Activated T-helper 1 cell treated with anti-CD3 and anti-CD28 coated beads, Interleukin-2, amount 50 U/mL, for 16 hours (primary cell): ENCODE measurements at regions not wholly inside any gene's neighbourhood (a gene's known extent, or its start where the extent isn't known, plus 50 kb on each side); places are given as distances from the start of the nearest gene placed in this dataset.
"Not testable (repeated sequence)": the region's sequence is repeated elsewhere in the genome, so short reads cannot be mapped to it uniquely, and the experiment has no call there.

Experiments
- DNase-seq, 2 donors: peaks; one replicate each; pipeline ENCODE4 v3.0.0-alpha.2; 2020; ENCODE audit warnings: low read depth in 1 of 2, low spot score in 1 of 2

DNA sequence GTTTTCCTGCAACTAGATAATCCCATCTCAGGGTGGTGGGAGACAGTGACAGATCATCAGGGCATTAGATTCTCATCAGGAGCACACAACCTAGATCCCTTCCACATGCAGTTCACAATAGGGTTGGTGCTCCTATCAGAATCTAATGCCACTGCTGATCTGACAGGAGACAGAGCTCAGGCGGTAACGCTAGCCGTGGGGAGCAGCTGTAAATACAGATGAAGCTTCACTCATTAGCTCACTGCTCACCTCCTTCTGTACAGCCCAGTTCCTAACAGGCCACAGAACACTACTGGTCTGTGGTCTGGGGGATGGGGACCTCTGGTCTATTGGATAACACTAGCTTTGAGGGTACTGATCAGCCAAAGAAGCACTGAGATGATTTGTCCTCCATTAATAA, 66.6 kb upstream of the ZNF195 start:
- not testable (repeated sequence) for DNase-seq

DNA sequence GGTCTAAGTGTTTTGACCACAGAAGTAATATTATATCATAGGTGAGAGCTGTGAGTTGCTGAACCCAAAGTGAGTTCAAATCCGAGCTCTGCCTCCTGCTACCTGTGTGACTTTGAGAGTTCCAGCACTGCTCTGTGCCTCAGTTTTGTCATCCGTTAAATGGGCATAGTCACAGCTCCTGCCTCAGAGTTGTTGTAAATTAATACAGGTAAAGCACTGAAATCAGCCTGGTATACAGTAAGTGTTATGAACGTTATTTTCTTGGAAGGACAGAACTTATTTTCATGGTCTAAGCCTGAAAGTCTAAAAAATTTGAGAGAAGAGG, 65.4 kb upstream of the ZNF195 start:
- not testable (repeated sequence) for DNase-seq

DNA sequence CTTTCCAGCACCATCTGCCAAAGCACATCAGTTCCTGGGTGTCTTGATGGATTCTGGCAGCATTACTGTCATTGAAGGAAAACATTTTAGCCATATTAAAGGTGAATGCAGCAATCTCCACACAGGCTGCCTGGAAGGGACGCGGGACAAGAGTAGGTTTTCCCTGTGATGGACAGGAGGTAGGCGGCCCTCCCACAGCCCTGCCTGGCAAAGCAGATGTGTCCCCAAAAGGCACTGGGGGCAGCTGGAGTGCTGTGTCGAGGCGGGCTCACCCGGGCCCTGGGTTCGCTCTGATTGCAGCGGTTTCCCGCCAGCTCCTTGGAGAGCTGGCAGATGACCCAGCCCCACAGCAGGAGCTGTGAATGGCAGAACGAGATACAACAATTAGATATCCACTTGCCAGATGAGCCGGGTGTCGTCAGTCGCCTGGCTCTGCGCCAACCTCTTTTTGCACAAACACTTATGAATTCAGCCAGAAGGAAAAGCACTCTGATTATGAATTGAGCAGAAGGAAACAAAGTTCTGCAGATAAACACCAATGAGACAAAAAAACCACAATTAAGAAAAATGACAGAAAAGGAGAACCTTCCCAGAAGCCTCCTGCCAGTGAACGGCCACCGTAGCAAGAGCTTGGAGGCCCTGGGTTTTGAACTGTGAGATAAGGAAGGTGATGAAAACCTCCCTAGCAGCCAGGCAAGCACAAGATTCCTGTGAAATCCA, 64.9 kb upstream of the ZNF195 start:
- DNase-seq, result not testable (repeated sequence)

DNA sequence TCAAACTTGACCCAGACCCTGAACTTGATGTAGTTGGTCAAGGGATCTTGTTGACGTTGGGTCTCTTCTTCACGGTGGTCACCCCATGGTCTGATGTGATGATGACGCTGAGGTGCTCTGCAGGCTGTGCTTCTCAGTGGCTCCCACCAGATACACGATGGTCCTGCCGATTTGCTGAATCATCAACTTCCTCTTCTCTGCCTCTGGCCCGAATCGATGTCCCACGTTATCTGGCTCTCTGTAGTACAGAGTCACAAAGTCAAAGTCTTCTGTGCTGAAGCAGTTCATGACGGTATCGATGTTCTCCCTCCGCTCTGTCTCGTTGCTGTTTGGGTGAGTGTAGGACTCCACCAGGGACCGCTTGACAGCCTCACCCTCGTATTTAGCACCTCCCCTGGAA, 58.5 kb upstream of the ZNF195 start:
- not testable (repeated sequence) for DNase-seq

DNA sequence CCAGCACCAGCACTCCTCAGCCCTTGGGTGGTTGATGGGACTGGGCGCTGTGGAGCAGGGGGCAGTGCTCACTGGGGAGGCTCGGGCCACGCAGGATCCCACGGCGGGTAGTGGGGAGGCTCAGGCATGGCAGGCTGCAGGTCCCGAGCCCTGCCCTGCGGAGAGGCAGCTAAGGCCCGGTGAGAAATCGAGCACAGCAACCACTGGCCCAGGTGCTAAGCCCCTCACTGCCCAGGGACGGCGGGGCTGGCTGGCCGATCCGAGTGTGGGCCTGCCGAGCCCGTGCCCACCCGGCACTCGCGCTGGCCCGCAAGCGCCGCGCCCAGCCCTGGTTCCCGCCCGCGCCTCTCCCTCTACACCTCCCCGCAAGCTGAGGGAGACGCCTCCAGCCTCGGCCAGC, 56.0 kb upstream of the ZNF195 start:
- DNase-seq, result no peak

DNA sequence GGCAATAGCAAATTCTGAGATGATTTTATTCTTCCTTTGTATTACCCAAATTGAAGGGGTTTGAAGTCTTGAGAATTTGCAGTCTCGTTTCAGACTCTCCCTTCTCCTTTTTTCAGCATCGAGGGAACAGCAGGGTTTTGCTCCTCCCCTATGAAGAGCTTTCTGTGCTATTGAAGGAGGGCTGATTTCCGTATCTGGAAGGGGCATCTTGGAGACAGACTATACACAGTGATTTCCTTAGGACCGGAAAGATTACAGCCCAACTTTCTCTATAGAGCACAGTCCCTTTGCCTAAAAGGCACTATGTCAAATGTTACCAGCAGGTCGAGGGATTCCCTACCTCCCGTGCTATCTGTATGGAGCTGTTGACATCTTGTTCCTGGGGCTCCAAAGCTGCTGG, 50.2 kb upstream of the ZNF195 start:
- DNase-seq, result not testable (repeated sequence)
